Aorta (tissue), 5 donors: ENCODE measurements at regions not wholly inside any gene's neighbourhood (a gene's known extent, or its start where the extent isn't known, plus 50 kb on each side); places are given as distances from the start of the nearest gene placed in this dataset.

Source experiments
- ATAC-seq: fragments of 200-7000 bp; cut with Tn5 transposase; one replicate; pipeline ENCODE4 v1.9.1; 2022; ENCODE audit warnings: moderate library complexity; ENCODE audit not compliant: low FRiP score
- DNase-seq, 2 donors: peaks; one replicate each; pipeline ENCODE4 v3.0.0-alpha.2; 2020
- H3K27ac ChIP-seq, 2 donors: one replicate each; pipeline ENCODE4 v1.5.1; 2013; ENCODE audit warnings: low read length in 2 of 2, mild to moderate bottlenecking in 2 of 2, moderate library complexity in 2 of 2, control low read depth in 1 of 2, inconsistent platforms in 1 of 2, low read depth in 1 of 2
- H3K27me3 ChIP-seq, 2 donors: one replicate each; pipeline ENCODE4 v1.6.1; 2013; ENCODE audit warnings: control low read depth in 1 of 2, low read length in 1 of 2, mild to moderate bottlenecking in 1 of 2, moderate library complexity in 1 of 2; ENCODE audit not compliant: insufficient read depth in 2 of 2, control insufficient read depth in 1 of 2
- H3K36me3 ChIP-seq, 2 donors: one replicate each; pipeline ENCODE4 v1.6.1; 2013; ENCODE audit warnings: control low read depth in 1 of 2, low read length in 1 of 2, mild to moderate bottlenecking in 1 of 2; ENCODE audit not compliant: insufficient read depth in 2 of 2, control insufficient read depth in 1 of 2
- H3K4me1 ChIP-seq, 2 donors: one replicate each; pipeline ENCODE4 v1.6.1; 2013; ENCODE audit warnings: low read length in 2 of 2, control low read depth in 1 of 2, mild to moderate bottlenecking in 1 of 2, moderate library complexity in 1 of 2; ENCODE audit not compliant: insufficient read depth in 2 of 2, control insufficient read depth in 1 of 2
- H3K4me3 ChIP-seq, 2 donors: one replicate each; pipeline ENCODE4 v1.5.1; 2013; ENCODE audit warnings: low read length in 2 of 2, control low read depth in 1 of 2, mild to moderate bottlenecking in 1 of 2
- H3K9me3 ChIP-seq: one replicate; pipeline ENCODE4 v1.6.1; 2013; ENCODE audit warnings: mild to moderate bottlenecking, low read length; ENCODE audit not compliant: control insufficient read depth
- WGBS, 2 donors: extraction: QIAGEN DNeasy Blood & Tissue Kit; methylation state at CpG; one replicate each; pipeline ENCODE4 v1.1.7; 2013; 5-methylcytosine and 5-hydroxymethylcytosine counted together
- intact Hi-C, 2 donors: fragments of 100-400 bp; cut with DNase I; formaldehyde crosslinking; loops; one replicate each; pipeline versions ENCODE4 v1.14.2 to v1.15.0; 2022
- donor health status: healthy with polysubstance abuse.
- donor health status: Bipolar disorder and iron deficiency.
- donor health status: DM: no; HTN: no; CAD: no.
- donor health status: DM: no; HTN: no; CAD: no.
- donor health status: DM: yes; HTN: yes; CAD: no.

GRCh38 chr4:181685461-181685860, 557.7 kb upstream of the TENM3 start:
- 80 to 81% methylated on average over 2 of the region's 2 CpGs for WGBS, 2 donors
- H3K4me1 ChIP-seq, result no peaks in the 10 kb centered on the region
- intact Hi-C loops, result no loop called here
- DNase-seq, result no peak
- no peak overlapping the region for H3K4me3 ChIP-seq
- no peaks in the 10 kb centered on the region for H3K27me3 ChIP-seq
- ATAC-seq, result no peak
- H3K27ac ChIP-seq, result no peak overlapping the region
- H3K36me3 ChIP-seq, result no peaks in the 10 kb centered on the region
- peaks cover 1% of the 10 kb centered on the region for H3K9me3 ChIP-seq

GRCh38 chr4:181685911-181686310, 557.3 kb upstream of the TENM3 start:
- intact Hi-C loops, result no loop called here
- DNase-seq (no peak), ATAC-seq (no peak)
- no peaks in the 10 kb centered on the region for H3K4me1 ChIP-seq
- H3K27ac ChIP-seq, result no peak overlapping the region
- no peak overlapping the region for H3K4me3 ChIP-seq
- H3K9me3 ChIP-seq, result peaks cover 1% of the 10 kb centered on the region
- no peaks in the 10 kb centered on the region for H3K36me3 ChIP-seq
- 59 to 66% methylated on average over 4 of the region's 4 CpGs for WGBS, 2 donors
- H3K27me3 ChIP-seq, result no peaks in the 10 kb centered on the region

GRCh38 chr4:181687116-181687515, 556.1 kb upstream of the TENM3 start:
- intact Hi-C loops, result no loop called here
- Histone ChIP-seq H3K36me3 (no peaks in the 10 kb centered on the region), H3K9me3 (peaks cover 1% of the 10 kb centered on the region), H3K4me3 (no peak overlapping the region), H3K27me3 (no peaks in the 10 kb centered on the region), H3K4me1 (no peaks in the 10 kb centered on the region), H3K27ac (no peak overlapping the region)
- no peak for DNase-seq
- no peak for ATAC-seq
- WGBS, 2 donors, result 62 to 66% methylated on average over 4 of the region's 4 CpGs

- intact Hi-C loops, result no loop called here
- H3K4me1 ChIP-seq, result no peaks in the 10 kb centered on the region
- H3K36me3 ChIP-seq, result no peaks in the 10 kb centered on the region
- DNase-seq (no peak), ATAC-seq (no peak)
- no peaks in the 10 kb centered on the region for H3K27me3 ChIP-seq
- no peaks in the 10 kb centered on the region for H3K9me3 ChIP-seq
- no peak overlapping the region for H3K4me3 ChIP-seq
- WGBS, 2 donors, result 38 to 57% methylated on average over 3 of the region's 3 CpGs
- no peak overlapping the region for H3K27ac ChIP-seq
Observed at GRCh38 chr4:181688432-181688831, 554.8 kb upstream of the TENM3 start.

GRCh38 chr4:181688872-181689271, 554.3 kb upstream of the TENM3 start:
- no peaks in the 10 kb centered on the region for H3K4me1 ChIP-seq
- H3K36me3 ChIP-seq, result no peaks in the 10 kb centered on the region
- intact Hi-C loops, result no loop called here
- ATAC-seq, result no peak
- no peaks in the 10 kb centered on the region for H3K9me3 ChIP-seq
- WGBS, 2 donors, result 54 to 56% methylated on average over 5 of the region's 5 CpGs
- H3K27ac ChIP-seq, result no peak overlapping the region
- DNase-seq, result no peak
- no peak overlapping the region for H3K4me3 ChIP-seq
- no peaks in the 10 kb centered on the region for H3K27me3 ChIP-seq

- intact Hi-C loops, result no loop called here
- no peaks in the 10 kb centered on the region for H3K9me3 ChIP-seq
- H3K4me1 ChIP-seq, result no peaks in the 10 kb centered on the region
- no peak overlapping the region for H3K27ac ChIP-seq
- 35 to 46% methylated on average over 2 of the region's 2 CpGs for WGBS, 2 donors
- no peaks in the 10 kb centered on the region for H3K36me3 ChIP-seq
- H3K27me3 ChIP-seq, result no peaks in the 10 kb centered on the region
- no peak for DNase-seq
- no peak overlapping the region for H3K4me3 ChIP-seq
- ATAC-seq, result no peak
Observed at GRCh38 chr4:181690498-181690897, 552.7 kb upstream of the TENM3 start.

GRCh38 chr4:181692965-181693364, 550.2 kb upstream of the TENM3 start:
- intact Hi-C loops, result no loop called here
- Histone ChIP-seq H3K4me1 (no peaks in the 10 kb centered on the region), H3K27me3 (no peaks in the 10 kb centered on the region), H3K36me3 (no peaks in the 10 kb centered on the region), H3K9me3 (no peaks in the 10 kb centered on the region), H3K4me3 (no peak overlapping the region), H3K27ac (no peak overlapping the region)
- no peak for ATAC-seq
- DNase-seq, result no peak
- 81 to 83% methylated on average over 5 of the region's 5 CpGs for WGBS, 2 donors

GRCh38 chr4:181693517-181693916, 549.7 kb upstream of the TENM3 start:
- H3K27ac ChIP-seq, result no peak overlapping the region
- no peaks in the 10 kb centered on the region for H3K4me1 ChIP-seq
- intact Hi-C loops, result no loop called here
- no peak for ATAC-seq
- H3K9me3 ChIP-seq, result no peaks in the 10 kb centered on the region
- WGBS, 2 donors, result 68 to 69% methylated on average over 7 of the region's 7 CpGs
- no peak for DNase-seq
- no peak overlapping the region for H3K4me3 ChIP-seq
- H3K27me3 ChIP-seq, result no peaks in the 10 kb centered on the region
- no peaks in the 10 kb centered on the region for H3K36me3 ChIP-seq

- no peaks in the 10 kb centered on the region for H3K9me3 ChIP-seq
- intact Hi-C loops, result no loop called here
- ATAC-seq (no peak), DNase-seq (no peak)
- H3K36me3 ChIP-seq, result no peaks in the 10 kb centered on the region
- H3K27ac ChIP-seq, result no peak overlapping the region
- H3K4me3 ChIP-seq, result no peak overlapping the region
- 75% methylated on average over 1 of the region's 1 CpG for WGBS, 2 donors
- no peaks in the 10 kb centered on the region for H3K4me1 ChIP-seq
- peaks cover 0 to 2% of the 10 kb centered on the region in 2 donors for H3K27me3 ChIP-seq
Observed at GRCh38 chr4:181698221-181698620, 545.0 kb upstream of the TENM3 start.
